Stimulated activated CD4-positive, alpha-beta T cell treated with anti-CD3 and anti-CD28 coated beads, Interleukin-1b, Interleukin-23, amount 100 ng/mL, for 48 hours (primary cell): ENCODE measurements at regions not wholly inside any gene's neighbourhood (a gene's known extent, or its start where the extent isn't known, plus 50 kb on each side); places are given as distances from the start of the nearest gene placed in this dataset.

Experiments used
- DNase-seq: peaks from one replicate; pipeline ENCODE4 v3.0.0-alpha.2; 2020

DNA sequence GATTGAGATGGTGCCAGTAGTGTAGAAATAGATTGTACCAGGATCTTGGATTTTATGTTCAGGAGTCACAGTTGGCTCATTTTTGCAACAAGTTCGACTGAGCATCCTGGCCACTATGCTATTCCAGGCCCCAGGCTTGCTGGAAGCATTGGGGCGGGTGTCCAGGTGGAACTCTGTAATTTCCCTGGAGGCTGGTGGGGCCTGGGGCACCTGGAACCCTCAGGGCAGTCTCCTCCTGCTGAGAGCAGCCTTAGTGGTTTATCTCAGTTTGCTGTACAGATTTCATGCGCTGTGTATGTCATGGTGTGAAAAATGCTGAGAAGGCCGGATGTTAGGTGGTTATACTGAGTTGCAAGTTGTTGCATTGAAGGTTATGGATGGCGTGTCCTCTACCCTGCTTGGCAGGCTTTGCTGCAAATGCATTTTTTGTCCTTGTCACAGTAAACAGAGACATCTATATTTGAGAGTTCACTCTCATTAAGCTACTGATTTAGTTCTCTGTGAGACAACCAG lies 135.1 kb upstream of the MYLIP start:
- no peak for DNase-seq

DNA sequence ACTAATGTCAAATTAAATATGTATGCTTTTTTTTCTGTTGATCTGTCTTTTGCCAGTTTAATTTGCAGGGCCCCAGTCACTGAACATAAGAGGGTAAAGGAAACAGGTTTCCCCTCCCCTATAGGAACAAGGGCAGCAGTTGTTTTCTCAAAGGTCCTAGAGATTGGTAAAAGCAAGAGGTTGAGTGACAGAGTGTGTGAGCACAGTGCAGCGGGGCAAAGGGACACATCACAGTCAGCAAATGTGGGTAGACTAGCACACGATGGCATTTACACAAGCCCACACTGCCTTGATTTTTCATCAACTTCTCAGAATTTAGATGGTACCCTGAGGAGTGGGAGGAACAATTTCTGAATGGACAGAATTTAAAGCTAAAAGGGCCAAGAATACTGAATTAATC lies 138.7 kb upstream of the MYLIP start:
- no peak for DNase-seq

DNA sequence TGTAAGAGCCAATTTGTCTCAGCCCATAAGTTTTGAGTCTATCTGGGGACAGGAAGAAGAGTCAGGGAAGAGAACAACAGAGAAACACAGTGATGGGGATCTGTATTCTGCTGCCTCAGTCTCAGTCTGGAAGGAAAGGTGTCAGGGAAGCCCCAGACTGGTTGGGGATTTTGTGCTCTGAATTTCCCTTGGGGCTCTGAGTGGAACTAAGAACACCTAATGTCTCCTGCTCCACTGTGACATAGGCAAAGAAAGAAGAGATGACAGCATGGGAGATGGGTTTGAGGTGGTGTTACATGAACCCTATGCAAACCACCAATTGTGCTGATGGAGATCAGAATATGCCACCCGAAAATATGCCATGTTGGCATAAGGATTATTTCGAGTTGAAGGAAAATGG lies 139.5 kb upstream of the MYLIP start:
- DNase-seq: no peak

DNA sequence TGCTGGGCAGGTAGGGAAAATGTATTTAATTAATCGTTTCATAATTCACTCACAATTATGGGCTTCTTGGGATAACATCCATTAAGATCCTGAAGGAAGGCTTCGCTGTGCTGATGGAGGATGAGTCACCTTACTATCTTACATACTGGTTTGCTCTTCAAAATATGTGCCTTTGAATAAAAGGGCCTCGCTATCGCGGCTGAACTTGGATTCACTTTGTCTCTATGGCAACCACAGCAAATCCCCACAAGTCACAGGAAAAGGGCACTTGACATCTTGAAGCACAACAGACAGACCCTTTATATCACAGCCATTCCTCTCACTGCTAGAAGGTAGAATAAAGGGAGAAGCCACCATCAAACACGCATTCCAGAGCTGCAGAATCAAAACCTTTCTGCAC lies 141.3 kb upstream of the MYLIP start:
- no peak for DNase-seq

DNA sequence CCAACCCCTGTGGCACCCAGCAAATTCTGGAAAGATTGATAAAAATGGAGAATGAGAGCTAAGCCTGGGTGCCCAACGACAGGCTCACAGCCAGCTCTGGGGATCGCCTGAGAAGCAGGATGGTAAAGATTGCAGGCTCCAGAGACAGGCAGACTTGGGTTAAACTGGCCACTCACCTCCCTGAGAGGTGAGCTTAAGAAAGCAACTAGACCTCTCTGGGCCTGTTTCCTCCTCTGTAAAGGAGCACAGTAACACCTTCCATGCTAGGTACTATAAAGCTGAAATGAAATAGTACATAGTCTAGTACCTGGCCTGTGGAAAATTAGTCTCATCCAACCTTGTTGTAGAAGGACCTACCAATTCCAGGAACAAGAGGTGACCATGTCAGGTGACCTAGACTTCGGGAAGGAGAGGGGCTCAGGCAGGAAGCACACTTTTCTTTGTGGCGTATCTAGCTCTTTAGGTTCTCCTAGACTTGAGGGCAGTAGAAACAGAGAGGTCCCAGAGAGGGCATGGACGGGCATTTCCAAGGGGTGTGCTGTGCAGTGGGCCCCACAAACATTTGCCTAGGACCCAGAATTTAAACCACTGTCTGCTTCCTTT lies 142.8 kb upstream of the MYLIP start:
- no peak for DNase-seq

DNA sequence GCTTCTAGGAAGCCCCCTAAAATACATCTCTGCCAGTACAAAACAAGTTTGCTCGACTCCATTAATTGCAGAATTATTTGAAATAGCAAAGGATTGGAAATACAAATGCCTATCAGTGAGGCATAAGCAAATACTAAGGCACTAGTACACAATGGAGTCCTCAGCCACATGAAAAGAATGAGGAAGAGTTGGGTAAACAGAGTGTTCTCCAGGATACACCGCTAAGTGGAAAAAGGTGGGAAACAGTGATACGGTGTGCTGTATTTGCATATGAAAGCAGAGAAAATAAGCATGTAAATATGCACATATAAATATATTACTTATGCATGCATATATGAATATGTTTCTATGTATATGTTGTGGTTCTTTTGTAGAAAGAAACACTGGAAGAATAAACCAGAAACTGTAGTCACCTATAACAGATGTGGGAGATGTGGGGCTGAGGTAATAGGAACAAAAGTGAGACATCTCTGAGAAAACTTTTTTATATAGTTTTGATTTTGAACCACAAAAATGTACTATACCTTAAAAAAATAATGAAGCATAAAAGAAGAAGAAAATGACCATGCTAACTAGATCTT lies 143.4 kb upstream of the MYLIP start:
- DNase-seq: no peak

DNA sequence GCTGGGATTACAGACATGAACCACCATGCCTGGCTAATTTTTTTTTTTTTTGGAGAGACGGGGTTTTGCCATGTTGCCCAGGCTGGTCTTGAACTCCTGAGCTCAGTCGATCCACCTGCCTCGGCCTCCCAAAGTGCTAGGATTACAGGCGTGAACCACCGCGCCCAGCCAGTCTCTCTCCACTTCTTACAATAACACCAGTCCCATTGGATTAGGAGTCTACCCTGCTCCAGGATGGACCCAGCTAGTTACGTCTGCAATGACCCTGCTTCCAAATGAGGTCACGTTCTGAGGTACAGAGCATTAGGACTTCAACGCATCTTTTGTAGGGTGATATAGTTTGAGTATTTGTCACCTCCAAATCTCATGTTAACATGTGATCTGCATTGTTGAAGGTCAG lies 146.9 kb upstream of the MYLIP start:
- no peak for DNase-seq

DNA sequence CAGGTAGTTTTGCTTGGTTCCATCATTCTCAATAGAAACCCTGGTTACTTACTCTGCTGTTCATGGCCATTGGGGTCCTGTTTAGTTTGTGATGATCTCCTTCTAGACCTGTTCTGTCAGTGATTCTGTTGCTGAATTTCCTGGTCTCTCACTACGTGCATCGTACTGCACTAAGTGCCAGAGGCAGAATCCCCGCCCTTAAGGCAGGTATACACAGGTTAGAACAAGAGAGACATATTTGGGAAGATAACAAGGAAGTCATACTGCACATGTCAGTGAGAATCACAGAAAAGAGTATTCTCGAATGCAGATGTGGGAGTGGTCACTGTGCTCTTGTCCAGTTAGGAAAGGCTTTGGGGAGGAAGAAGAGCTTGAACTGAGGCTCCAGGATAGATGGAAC lies 148.1 kb upstream of the MYLIP start:
- DNase-seq: no peak

DNA sequence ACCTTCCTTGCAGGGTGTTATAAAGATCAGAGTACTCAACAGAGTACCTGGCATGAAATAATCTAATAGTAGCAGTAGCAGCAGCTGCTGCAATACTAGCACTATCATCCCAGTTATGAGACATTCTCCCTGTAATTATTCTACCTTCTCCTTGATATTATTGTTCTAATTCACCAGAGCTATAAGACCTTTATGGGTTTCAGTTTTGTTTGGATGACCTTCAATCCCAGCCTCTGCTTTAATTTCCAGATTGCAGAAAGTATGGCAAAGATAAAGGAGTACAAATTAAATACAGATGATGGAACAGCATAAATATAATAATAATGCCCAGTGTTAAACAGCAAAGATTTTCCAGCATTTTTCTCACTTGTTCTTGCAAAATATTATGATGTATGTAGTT lies 150.5 kb upstream of the MYLIP start:
- no peak for DNase-seq

DNA sequence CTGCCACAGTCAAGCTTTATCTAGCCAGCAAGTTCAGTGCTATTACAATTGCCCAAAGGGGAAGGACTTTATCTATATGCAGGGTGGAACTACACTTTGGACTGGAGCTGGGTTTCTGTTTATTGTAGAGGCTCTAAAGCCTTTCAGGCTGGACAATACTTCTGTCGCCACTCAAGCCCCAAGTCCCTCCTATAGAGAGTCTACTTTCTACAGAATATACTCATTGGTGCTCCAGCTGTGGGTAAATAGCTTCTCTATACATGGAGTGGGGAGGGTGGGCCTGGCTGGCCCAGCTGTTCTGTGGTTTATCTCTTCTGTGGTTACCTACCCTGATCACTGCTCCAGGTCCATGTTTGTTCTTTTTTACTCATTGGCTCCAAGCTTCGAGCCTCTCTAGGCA lies 151.8 kb upstream of the MYLIP start:
- DNase-seq: no peak

DNA sequence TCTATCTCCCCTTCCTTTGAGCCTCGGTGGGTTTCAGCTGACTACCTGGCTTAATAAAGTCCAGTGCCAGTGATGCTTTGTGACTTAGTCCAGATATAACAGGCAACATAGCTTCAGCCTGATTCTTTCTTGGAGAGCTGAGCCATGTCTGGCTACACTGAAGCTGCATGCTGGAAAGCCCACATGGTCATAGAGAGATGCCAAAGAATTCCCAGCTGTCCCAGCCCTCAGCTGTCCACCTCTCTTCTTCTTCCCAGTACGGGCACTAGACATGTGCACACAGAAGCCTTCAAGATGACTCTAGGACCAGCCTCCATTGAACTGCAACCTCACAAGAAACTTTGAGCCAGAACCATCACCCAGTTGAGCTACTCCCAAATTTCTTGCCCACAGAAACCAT lies 154.1 kb upstream of the MYLIP start:
- no peak for DNase-seq

DNA sequence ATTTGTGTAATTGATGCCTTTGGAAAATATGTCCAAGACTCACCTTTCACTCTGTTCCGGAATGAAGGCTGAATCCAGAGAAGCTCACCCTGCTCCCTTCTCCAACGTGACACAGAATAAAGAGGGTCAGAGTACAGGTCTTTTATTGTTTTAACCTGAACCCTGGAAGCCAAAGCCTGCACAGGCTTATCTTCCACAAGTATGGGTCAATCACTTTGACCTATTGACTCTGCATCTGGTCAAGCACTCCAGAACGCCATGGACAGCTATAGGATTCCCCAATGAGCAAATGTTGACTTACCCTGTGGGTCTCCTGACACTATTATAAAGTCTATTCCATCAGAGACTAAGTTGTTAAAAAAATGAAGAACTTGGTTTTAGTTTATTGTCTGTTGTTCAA lies 158.4 kb upstream of the MYLIP start:
- DNase-seq: no peak

DNA sequence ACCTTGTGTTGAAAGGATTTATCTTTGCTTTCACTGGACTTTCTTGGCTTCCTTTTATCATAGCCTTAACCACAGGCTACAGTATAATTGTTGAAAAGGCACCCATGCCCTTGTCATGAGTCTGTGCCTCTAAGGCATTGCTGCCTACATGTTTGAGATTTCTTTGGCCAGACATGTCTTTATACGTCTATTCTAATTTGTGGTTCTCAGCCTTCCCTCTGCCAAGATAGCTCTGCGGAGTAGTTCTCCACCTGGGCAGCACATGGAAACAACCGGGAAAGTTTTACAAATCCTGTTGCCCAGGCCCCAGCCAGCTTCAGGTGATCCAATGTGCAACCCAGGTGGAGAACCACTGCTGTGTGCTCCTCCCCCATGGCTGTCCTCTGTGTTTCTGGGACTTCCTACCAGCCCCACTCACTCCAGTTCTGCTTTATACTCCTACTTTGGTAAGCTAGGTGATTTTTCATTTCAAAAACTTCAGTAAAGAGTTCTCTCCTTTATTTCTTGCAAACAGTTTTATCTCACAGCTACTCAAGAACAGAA lies 159.6 kb upstream of the MYLIP start:
- DNase-seq: no peak

DNA sequence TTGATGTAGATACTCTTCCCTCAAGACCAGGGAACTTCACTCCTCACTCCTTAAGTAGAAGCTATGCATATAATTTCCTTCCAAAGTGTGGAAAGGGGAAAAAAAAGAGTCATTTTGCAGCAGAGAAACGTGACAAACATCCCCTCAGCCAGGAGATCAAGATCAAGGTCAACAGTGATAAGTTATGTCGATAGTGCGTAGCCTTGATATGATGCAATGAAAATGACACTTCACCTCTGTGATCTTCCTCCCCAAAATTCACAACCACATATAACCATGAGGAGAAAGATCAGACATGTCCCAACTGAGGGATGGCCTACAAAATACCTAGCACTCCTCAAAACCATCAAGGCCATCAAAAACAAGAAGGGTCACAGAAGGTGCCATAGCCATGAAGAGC lies 160.4 kb upstream of the MYLIP start:
- no peak for DNase-seq

DNA sequence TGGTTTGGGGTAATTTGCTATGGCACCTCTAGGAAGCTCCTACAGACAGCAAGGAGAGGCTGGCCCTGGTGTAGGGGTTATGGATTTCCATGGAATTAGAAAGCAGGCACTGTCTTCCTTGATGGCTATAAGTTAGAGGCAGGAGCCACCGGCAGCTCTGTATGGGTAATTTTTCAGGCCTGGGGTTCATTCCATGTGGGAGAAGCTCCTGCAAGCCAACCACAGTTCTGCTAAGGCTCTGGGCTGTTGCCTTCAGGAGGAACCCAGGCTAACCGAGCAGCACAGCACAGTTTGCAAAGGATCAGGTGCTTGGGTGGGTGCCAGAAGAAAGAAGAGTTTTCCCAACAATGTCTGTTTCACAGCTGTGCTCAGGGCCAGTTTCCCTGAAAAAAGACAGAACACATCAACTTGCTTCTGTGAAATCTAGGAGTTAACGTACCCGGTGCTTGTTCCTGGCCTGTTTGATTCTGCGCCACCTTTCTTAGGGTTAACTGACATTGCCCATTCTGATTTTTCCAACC lies 162.8 kb upstream of the MYLIP start:
- no peak for DNase-seq

DNA sequence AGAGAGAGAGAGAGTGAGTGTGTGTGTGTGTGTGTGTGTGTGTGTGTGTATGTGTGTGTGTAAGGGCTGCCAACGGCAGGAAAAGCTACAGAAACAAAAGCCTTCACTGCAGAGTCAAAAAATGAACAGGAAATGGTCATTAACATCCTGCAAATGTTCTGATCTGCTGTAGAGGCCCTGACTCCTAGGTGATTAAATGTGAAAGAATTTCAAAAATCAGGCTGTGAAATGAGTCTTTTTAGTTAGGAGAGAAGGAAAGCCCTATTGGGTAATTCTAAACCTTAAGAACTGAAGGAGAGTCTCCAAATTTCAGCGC lies 166.5 kb upstream of the MYLIP start:
- DNase-seq: no peak

DNA sequence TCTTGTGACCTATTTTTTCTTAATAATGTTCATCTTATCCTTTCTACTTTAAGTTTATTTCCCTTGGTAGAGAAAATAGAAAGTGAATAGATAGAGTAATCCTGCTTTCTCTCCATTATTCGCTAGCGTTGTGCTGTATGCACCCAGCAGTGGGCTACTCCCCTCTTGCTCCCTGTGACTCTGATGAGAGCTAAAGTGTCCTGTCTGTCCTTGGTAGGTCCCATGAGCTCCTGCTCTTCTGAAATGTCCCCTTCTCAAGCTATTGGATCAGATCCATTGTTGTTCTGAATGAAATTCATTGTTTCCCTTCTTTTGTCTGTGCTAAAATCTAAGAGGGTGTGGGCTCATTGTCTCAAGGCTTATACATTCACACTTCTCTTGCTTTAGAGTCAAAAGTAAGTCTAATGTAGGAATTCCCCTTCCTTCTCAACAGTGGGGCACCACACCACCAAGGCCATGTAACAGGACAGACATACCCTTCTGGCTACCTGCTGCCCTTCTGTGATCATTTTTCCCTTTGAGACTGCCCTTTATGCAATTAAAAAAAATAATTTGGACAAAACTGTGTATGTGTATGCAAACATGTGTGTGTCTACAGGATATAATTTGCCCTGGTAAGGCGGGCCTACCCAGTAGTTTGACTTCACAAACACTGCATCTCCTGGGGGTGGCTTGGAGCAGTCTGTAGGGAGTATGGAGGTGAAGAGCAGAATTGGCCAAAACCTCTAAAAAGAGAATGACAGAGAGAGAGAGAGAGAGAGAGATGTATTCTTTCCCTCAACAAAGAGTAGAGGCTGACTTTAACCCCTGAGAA lies 167.0 kb upstream of the MYLIP start:
- DNase-seq: no peak

DNA sequence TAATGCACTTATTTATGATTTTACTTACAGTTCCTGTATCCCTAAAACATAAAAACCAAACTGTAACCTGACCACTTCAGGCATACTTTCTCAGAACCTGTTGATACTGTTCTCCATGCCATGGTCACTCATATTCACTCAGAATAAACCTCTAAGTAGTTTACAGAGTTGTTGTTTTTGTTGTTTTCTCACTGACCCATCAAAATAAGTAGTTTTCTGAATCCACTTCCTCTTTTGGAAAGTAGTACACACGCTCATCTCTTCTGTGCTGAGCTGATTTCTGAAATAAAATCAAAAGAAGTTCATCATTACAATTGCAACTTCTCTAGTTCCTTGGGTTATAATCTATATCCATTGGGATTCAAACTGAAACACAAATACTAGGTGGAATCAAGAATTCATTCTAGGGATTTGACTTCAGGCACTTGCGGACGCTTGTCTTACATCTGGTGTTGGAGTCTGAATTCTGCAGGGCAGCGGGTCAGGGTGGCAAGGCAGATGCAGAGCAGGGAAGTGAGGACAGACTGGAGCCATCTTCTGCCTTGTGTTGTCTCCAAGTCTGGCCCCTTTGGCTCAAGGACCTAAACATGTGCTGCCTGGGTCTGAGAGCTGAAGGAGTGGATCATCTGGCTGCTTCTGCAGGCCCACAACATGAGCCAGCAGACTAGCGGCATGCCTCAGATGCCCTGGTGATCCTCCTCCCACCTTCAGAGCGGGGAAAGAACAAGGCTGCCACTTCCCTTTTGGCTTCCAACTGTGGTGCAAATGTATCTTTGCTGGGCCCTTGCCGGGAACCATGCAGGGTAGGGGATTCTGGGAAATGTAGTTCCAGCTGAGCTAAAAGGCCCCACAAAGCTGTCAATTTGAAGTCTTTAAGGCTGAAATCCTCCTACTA lies 167.9 kb upstream of the MYLIP start:
- DNase-seq: no peak

DNA sequence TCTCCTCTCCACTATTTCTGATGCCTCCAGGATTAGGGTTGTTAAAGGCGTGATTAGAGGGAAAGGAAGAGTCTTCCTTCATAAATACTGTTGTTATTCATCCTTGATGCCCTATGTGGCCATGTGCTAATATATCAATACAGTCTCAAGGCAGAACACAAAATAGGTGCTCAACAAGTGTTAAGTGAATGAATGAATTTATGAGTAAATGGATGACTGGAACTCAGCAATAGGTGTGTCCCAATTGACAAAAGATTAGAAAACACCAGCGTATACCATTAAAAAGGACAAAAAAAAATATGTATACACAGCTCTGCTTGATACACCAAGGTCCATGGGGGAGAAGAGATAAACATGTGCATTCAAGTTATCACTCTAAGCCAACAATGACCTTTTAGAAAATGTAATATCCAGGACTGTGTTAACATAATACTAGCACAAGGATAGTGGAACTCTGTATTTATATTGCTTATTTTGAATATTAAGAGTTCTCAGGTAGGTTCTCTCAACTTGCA lies 171.2 kb upstream of the MYLIP start:
- no peak for DNase-seq

DNA sequence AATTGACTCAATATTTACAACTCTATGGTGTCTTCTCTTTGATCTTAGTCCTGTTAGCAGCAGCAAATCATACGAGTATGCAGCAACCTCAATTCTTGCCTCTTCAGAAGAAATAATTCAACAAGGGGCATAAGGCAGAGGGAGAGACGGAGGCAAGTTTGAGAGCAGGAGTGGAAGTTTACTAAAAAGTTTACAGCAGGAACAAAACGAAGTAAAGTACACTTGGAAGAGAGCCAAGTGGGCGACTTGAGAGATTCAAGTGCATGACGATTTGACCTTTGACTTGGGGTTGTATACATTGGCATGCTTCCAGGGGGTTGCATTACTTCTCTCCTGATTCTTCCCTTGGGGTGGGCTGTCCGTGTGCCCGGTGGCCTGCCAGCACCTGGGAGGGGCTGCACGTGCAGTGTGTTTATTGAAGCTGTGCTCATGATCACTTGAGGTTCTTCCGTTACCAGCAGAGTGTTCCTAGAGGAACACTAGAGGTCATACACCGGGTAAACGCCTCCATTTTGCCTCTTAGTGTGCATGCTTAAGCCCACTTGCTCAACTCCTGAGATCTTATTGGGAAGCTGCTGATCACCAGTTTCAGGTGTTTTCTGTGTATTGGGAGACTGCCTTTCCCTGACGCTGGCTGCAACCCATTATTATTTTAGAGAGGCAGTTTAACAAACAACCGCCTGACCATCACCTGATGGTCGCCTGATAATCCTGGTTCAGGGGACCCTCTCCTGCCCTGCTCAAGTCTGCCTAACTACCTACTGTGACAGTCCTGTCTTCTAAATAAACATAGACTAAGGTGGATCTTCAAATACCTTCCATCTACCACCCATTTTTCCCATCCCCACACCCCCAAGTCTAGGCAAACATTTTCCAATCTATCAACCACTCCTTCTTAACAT lies 172.4 kb upstream of the MYLIP start:
- DNase-seq: no peak

DNA sequence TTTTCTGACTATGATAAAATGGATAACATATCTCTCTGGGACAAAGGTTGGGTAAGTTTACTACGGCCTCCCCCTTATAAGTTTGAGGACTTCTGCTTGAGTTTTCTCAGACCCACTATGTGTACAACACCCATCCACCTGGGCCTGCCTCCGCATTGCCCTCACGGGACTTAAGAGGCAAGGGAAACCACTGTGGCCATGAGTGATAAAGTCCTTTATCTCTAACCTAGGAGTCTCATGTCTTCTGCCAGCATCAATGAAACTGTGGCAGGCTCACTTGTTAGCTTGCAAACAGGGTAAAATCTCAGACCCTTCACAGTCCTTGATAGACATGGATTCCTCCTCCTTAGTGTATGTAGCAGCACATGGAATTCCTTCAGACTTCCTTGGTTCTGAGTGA lies 173.4 kb upstream of the MYLIP start:
- no peak for DNase-seq
